HEK293 (cell line): ENCODE measurements at regions not wholly inside any gene's neighbourhood (a gene's known extent, or its start where the extent isn't known, plus 50 kb on each side); places are given as distances from the start of the nearest gene placed in this dataset.
"Not testable (repeated sequence)": the region's sequence is repeated elsewhere in the genome, so short reads cannot be mapped to it uniquely, and the experiment has no call there.

ENCODE experiments used
- CTCF ChIA-PET: fragments of 350-600 bp; formaldehyde crosslinking; extraction: SDS; loops from one replicate; lab custom pipeline; 2021; ENCODE audit warnings: antibody characterized with exemption; lab: Yijun Ruan, JAX
- POLR2A ChIA-PET: fragments of 300-600 bp; formaldehyde crosslinking; extraction: SDS; loops from one replicate; lab custom pipeline; 2020; ENCODE audit warnings: antibody characterized with exemption, inconsistent platforms; lab: Yijun Ruan, JAX
- H3K27ac ChIP-seq: fragments of 200-500 bp; sonication (Bioruptor generic); 2 replicates; pipeline ENCODE4 v1.5.1; 2014; ENCODE audit warnings: low read depth, low read length, control low read depth, inconsistent platforms; ENCODE audit errors: extremely low read depth
- H3K36me3 ChIP-seq, 2 experiments: fragments of 200-500 bp in 1 of 2; sonication (Bioruptor generic) in 1 of 2; 1 replicate in 1 of 2; 2 replicates in 1 of 2; pipeline ENCODE4 v1.5.1; 2014 to 2017; ENCODE audit warnings: inconsistent platforms in 2 of 2, low read length in 2 of 2; ENCODE audit not compliant: control insufficient read depth in 2 of 2, insufficient read depth in 1 of 2
- H3K4me1 ChIP-seq: fragments of 200-500 bp; sonication (Bioruptor generic); 2 replicates; pipeline ENCODE4 v1.5.1; 2014; ENCODE audit warnings: mild to moderate bottlenecking, low read length, inconsistent platforms; ENCODE audit not compliant: control insufficient read depth, insufficient read depth
- H3K4me3 ChIP-seq: 2 replicates; pipeline ENCODE4 v1.5.1; 2011; ENCODE audit warnings: low read depth, mild to moderate bottlenecking, control low read depth, low read length, moderate library complexity
- H3K9me3 ChIP-seq: fragments of 200-500 bp; sonication (Bioruptor generic); 2 replicates; pipeline ENCODE4 v1.5.1; 2014; ENCODE audit warnings: low read depth, low read length, inconsistent platforms; ENCODE audit not compliant: control insufficient read depth, insufficient read depth
- INSM2 ChIP-seq: fragments of 450-650 bp; formaldehyde crosslinking; IDR thresholded peaks from 2 replicates; pipeline ENCODE4 v1.5.1; 2016; ENCODE audit warnings: missing biosample characterization, missing genetic modification characterization
- REPIN1 ChIP-seq: fragments of 450-650 bp; formaldehyde crosslinking; IDR thresholded peaks from 2 replicates; pipeline ENCODE4 v1.5.1; 2017; ENCODE audit warnings: missing biosample characterization, missing genetic modification characterization, low read depth
- YY1 ChIP-seq: fragments of 450-650 bp; formaldehyde crosslinking; IDR thresholded peaks from 2 replicates; pipeline ENCODE4 v1.5.1; 2018; ENCODE audit warnings: missing biosample characterization, missing genetic modification characterization
- ZBTB17 ChIP-seq: fragments of 450-650 bp; formaldehyde crosslinking; IDR thresholded peaks from 2 replicates; pipeline ENCODE4 v1.5.1; 2016; ENCODE audit warnings: missing biosample characterization, missing genetic modification characterization
- ZBTB8A ChIP-seq: fragments of 450-650 bp; formaldehyde crosslinking; IDR thresholded peaks from 2 replicates; pipeline ENCODE4 v1.5.1; 2016; ENCODE audit warnings: missing biosample characterization, missing genetic modification characterization
- ZNF169 ChIP-seq: fragments of 450-650 bp; formaldehyde crosslinking; IDR thresholded peaks from 2 replicates; pipeline ENCODE4 v1.5.1; 2016; ENCODE audit warnings: missing biosample characterization, missing genetic modification characterization
- ZNF266 ChIP-seq: fragments of 450-650 bp; formaldehyde crosslinking; IDR thresholded peaks from 2 replicates; pipeline ENCODE4 v1.5.1; 2016; ENCODE audit warnings: missing biosample characterization, missing genetic modification characterization, low read depth
- ZNF311 ChIP-seq: fragments of 450-650 bp; formaldehyde crosslinking; IDR thresholded peaks from 2 replicates; pipeline ENCODE4 v1.5.1; 2017; ENCODE audit warnings: missing biosample characterization, missing genetic modification characterization, borderline replicate concordance
- ZNF341 ChIP-seq: fragments of 450-650 bp; formaldehyde crosslinking; IDR thresholded peaks from 2 replicates; pipeline ENCODE4; 2016; ENCODE audit warnings: low read depth, missing biosample characterization, missing genetic modification characterization
- ZNF426 ChIP-seq: fragments of 450-650 bp; formaldehyde crosslinking; IDR thresholded peaks from 2 replicates; pipeline ENCODE4 v1.5.1; 2017; ENCODE audit warnings: missing biosample characterization, missing genetic modification characterization, mild to moderate bottlenecking, inconsistent platforms, moderate library complexity
- ZNF544 ChIP-seq: fragments of 450-650 bp; formaldehyde crosslinking; IDR thresholded peaks from 2 replicates; pipeline ENCODE4 v1.5.0; 2017; ENCODE audit warnings: missing biosample characterization, missing genetic modification characterization
- ZNF600 ChIP-seq: fragments of 450-650 bp; formaldehyde crosslinking; IDR thresholded peaks from 2 replicates; pipeline ENCODE4 v1.5.1; 2016; ENCODE audit warnings: missing biosample characterization, missing genetic modification characterization
- ZNF654 ChIP-seq: fragments of 450-650 bp; formaldehyde crosslinking; IDR thresholded peaks from 2 replicates; pipeline ENCODE4 v1.5.1; 2016; ENCODE audit warnings: low read depth, missing biosample characterization, missing genetic modification characterization
- ZNF664 ChIP-seq: fragments of 450-650 bp; formaldehyde crosslinking; IDR thresholded peaks from 2 replicates; pipeline ENCODE4 v1.5.1; 2016; ENCODE audit warnings: missing biosample characterization, missing genetic modification characterization
- ZNF701 ChIP-seq: fragments of 450-650 bp; formaldehyde crosslinking; IDR thresholded peaks from 2 replicates; pipeline ENCODE4 v1.5.1; 2016; ENCODE audit warnings: missing biosample characterization, missing genetic modification characterization
- TF ChIP-seq, protein P1 (sequence below): fragments of 450-650 bp; formaldehyde crosslinking; IDR thresholded peaks from 2 replicates; pipeline ENCODE4 v1.5.1; 2016; ENCODE audit warnings: missing biosample characterization, missing genetic modification characterization
- TF ChIP-seq, protein P2 (sequence below): fragments of 450-650 bp; formaldehyde crosslinking; IDR thresholded peaks from 2 replicates; pipeline ENCODE4 v1.5.1; 2016; ENCODE audit warnings: missing biosample characterization, missing genetic modification characterization
- TF ChIP-seq, protein P3 (sequence below): fragments of 450-650 bp; formaldehyde crosslinking; IDR thresholded peaks from 2 replicates; pipeline ENCODE4 v1.5.1; 2016; ENCODE audit warnings: missing biosample characterization, missing genetic modification characterization
- TF ChIP-seq, protein P4 (sequence below): fragments of 450-650 bp; formaldehyde crosslinking; IDR thresholded peaks from 2 replicates; pipeline ENCODE4 v1.5.1; 2016; ENCODE audit warnings: missing biosample characterization, missing genetic modification characterization, low read depth

- no peak overlapping the region for H3K27ac ChIP-seq
- H3K4me1 ChIP-seq = no peaks in the 10 kb centered on the region
- no peak for TF ChIP-seq INSM2 (tag by site-specific recombination)
- no peak for TF ChIP-seq ZNF600 (tag by site-specific recombination)
- no peak for TF ChIP-seq ZNF426
- TF ChIP-seq ZNF311 (tag by site-specific recombination) = no peak
- no peak for TF ChIP-seq ZNF701 (tag by site-specific recombination)
- POLR2A ChIA-PET = no interaction called here
- H3K36me3 ChIP-seq = no peaks in the 10 kb centered on the region
- CTCF ChIA-PET = interaction anchor here (0.6 kb wide), 1 partner anchor 175 kb away, joined by 3 read pairs; no protein-coding TSS in a partner anchor
- no peak overlapping the region for H3K4me3 ChIP-seq
- no peaks in the 10 kb centered on the region for H3K9me3 ChIP-seq
Observed at GRCh38 chr4:162469977-162470376, 306.2 kb upstream of the FSTL5 start.

DNA sequence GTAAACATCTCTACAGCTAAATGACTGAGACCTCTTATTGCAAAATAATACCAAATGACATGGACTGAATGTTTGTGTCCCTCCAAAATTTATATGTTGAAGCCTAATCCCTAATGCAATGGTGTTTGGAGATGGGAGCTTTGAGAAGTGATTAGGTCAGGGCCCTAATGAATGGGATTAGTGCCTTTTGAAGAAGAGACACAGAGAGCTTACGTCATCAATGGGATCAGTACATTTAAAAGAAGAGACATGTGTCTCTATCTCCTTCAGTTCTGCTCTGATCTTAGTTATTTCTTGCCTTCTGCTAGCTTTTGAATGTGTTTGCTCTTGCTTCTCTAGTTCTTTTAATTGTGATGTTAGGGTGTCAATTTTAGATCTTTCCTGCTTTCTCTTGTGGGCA lies 301.6 kb upstream of the FSTL5 start:
- H3K9me3 ChIP-seq, H3K4me3 ChIP-seq, H3K4me1 ChIP-seq, H3K27ac ChIP-seq, H3K36me3 ChIP-seq, POLR2A ChIA-PET: not testable (repeated sequence)
- CTCF ChIA-PET = interaction anchor here (0.6 kb wide), 1 partner anchor 63 kb away, joined by 4 read pairs; no protein-coding TSS in a partner anchor

DNA sequence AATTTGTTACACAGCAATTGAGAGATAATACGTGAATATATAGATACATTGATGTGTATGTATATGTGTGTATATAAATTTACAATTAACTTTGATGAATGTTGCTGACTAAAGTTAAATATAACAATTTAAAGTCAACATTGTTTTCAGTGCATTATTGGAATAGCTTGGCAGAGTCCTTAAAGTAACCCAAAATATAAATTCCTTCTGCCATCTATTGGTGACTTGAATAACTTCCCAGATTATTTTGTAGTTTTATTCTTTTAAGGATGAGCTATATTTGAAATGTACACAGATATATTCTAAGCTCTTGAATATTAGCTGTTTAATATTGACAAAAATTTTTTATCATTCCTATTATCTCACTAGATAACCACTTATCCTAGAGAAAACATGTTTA lies 298.2 kb upstream of the FSTL5 start:
- Histone ChIP-seq H3K36me3 (no peaks in the 10 kb centered on the region), H3K27ac (no peak overlapping the region), H3K9me3 (no peaks in the 10 kb centered on the region), H3K4me3 (no peak overlapping the region), H3K4me1 (no peaks in the 10 kb centered on the region)
- TF ChIP-seq ZNF266 (tag by site-specific recombination) (no peak), ZNF169 (no peak), ZNF664 (tag by site-specific recombination) (no peak), ZNF654 (tag by site-specific recombination) (peak; percentile 11; the same call in 1 of the 2 replicates), ZNF341 (tag by site-specific recombination) (no peak)
- TF ChIP-seq, protein P1, sequence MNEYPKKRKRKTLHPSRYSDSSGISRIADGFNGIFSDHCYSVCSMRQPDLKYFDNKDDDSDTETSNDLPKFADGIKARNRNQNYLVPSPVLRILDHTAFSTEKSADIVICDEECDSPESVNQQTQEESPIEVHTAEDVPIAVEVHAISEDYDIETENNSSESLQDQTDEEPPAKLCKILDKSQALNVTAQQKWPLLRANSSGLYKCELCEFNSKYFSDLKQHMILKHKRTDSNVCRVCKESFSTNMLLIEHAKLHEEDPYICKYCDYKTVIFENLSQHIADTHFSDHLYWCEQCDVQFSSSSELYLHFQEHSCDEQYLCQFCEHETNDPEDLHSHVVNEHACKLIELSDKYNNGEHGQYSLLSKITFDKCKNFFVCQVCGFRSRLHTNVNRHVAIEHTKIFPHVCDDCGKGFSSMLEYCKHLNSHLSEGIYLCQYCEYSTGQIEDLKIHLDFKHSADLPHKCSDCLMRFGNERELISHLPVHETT (tag by site-specific recombination) = no peak
- CTCF ChIA-PET = interaction anchor here (0.6 kb wide), 1 partner anchor 299 kb away, joined by 3 read pairs; no protein-coding TSS in a partner anchor
- POLR2A ChIA-PET = no interaction called here

DNA sequence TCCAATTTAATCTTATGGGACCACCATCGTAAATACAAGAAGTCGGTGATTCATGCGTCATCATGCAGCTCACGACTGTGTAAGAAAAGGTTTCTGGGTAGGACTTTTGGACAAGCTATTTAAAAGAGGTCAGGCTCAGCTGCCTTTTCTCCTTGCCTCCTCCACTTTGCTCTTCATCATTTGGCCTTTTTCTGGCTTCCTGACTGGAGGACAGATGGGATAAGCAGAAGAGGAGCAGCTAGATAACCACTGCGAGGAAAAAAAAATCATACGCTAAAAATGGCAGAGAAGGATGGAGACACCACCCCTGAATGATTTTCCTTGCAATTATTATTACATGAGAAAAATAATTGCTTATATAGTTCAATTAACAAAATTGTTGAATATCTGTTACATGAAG lies 294.3 kb upstream of the FSTL5 start:
- Histone ChIP-seq H3K4me3 (no peak overlapping the region), H3K36me3 (no peaks in the 10 kb centered on the region), H3K9me3 (no peaks in the 10 kb centered on the region), H3K27ac (no peak overlapping the region), H3K4me1 (no peaks in the 10 kb centered on the region)
- POLR2A ChIA-PET = no interaction called here
- CTCF ChIA-PET = no interaction called here
- TF ChIP-seq ZNF544 (tag by site-specific recombination) = no peak
- no peak for TF ChIP-seq REPIN1 (tag by site-specific recombination)
- TF ChIP-seq, protein P2, sequence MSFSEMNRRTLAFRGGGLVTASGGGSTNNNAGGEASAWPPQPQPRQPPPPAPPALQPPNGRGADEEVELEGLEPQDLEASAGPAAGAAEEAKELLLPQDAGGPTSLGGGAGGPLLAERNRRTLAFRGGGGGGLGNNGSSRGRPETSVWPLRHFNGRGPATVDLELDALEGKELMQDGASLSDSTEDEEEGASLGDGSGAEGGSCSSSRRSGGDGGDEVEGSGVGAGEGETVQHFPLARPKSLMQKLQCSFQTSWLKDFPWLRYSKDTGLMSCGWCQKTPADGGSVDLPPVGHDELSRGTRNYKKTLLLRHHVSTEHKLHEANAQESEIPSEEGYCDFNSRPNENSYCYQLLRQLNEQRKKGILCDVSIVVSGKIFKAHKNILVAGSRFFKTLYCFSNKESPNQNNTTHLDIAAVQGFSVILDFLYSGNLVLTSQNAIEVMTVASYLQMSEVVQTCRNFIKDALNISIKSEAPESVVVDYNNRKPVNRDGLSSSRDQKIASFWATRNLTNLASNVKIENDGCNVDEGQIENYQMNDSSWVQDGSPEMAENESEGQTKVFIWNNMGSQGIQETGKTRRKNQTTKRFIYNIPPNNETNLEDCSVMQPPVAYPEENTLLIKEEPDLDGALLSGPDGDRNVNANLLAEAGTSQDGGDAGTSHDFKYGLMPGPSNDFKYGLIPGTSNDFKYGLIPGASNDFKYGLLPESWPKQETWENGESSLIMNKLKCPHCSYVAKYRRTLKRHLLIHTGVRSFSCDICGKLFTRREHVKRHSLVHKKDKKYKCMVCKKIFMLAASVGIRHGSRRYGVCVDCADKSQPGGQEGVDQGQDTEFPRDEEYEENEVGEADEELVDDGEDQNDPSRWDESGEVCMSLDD (tag by site-specific recombination) = no peak
- TF ChIP-seq, protein P3, sequence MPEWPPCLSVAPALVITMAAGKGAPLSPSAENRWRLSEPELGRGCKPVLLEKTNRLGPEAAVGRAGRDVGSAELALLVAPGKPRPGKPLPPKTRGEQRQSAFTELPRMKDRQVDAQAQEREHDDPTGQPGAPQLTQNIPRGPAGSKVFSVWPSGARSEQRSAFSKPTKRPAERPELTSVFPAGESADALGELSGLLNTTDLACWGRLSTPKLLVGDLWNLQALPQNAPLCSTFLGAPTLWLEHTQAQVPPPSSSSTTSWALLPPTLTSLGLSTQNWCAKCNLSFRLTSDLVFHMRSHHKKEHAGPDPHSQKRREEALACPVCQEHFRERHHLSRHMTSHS (tag by site-specific recombination) = no peak
- TF ChIP-seq YY1 (tag by site-specific recombination) = no peak
- no peak for TF ChIP-seq ZBTB8A (tag by site-specific recombination)
- TF ChIP-seq, protein P4, sequence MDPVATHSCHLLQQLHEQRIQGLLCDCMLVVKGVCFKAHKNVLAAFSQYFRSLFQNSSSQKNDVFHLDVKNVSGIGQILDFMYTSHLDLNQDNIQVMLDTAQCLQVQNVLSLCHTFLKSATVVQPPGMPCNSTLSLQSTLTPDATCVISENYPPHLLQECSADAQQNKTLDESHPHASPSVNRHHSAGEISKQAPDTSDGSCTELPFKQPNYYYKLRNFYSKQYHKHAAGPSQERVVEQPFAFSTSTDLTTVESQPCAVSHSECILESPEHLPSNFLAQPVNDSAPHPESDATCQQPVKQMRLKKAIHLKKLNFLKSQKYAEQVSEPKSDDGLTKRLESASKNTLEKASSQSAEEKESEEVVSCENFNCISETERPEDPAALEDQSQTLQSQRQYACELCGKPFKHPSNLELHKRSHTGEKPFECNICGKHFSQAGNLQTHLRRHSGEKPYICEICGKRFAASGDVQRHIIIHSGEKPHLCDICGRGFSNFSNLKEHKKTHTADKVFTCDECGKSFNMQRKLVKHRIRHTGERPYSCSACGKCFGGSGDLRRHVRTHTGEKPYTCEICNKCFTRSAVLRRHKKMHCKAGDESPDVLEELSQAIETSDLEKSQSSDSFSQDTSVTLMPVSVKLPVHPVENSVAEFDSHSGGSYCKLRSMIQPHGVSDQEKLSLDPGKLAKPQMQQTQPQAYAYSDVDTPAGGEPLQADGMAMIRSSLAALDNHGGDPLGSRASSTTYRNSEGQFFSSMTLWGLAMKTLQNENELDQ (tag by site-specific recombination) = no peak
- no peak for TF ChIP-seq ZBTB17 (tag by site-specific recombination)
